Cardiac muscle cell (in vitro differentiated cells and primary cell): ENCODE measurements at regions not wholly inside any gene's neighbourhood (a gene's known extent, or its start where the extent isn't known, plus 50 kb on each side); places are given as distances from the start of the nearest gene placed in this dataset.

ENCODE experiments used
- DNase-seq, 2 donors: peaks; one replicate each; pipeline versions ENCODE4 v3.0.0 to v3.0.0-alpha.2; 2010 to 2017; ENCODE audit warnings: low read depth in 1 of 2, low spot score in 1 of 2
- H3K27ac ChIP-seq: fragments of 200-600 bp; sonication (generic); 2 replicates; pipeline ENCODE4 v1.5.1; 2016
- H3K27me3 ChIP-seq: fragments of 200-600 bp; sonication (generic); 2 replicates; pipeline ENCODE4 v1.6.0; 2016; ENCODE audit warnings: control low read depth
- H3K36me3 ChIP-seq: fragments of 200-600 bp; sonication (generic); 2 replicates; pipeline ENCODE4 v1.5.1; 2016; ENCODE audit warnings: control low read depth
- H3K4me1 ChIP-seq: fragments of 200-600 bp; sonication (generic); 2 replicates; pipeline ENCODE4 v1.8.1; 2017; ENCODE audit warnings: low read depth, mild to moderate bottlenecking, mixed run types
- H3K4me3 ChIP-seq: fragments of 200-600 bp; sonication (generic); 2 replicates; pipeline ENCODE4 v1.5.1; 2016; ENCODE audit warnings: mild to moderate bottlenecking
- H3K9me3 ChIP-seq: fragments of 200-600 bp; sonication (generic); 2 replicates; pipeline ENCODE4 v1.5.1; 2017; ENCODE audit warnings: low read depth, mild to moderate bottlenecking, control low read depth
- CTCF ChIP-seq: IDR thresholded peaks from 2 replicates; pipeline ENCODE4 v1.5.1; 2012; ENCODE audit warnings: low read depth, mild to moderate bottlenecking, low read length

GRCh38 chr2:62293151-62293489, 97.2 kb downstream of the B3GNT2 start:
- peaks cover 18% of the 10 kb centered on the region for H3K4me1 ChIP-seq
- TF ChIP-seq CTCF, result no peak
- H3K36me3 ChIP-seq, result no peaks in the 10 kb centered on the region
- no peak overlapping the region for H3K27ac ChIP-seq
- H3K4me3 ChIP-seq, result no peak overlapping the region
- no peaks in the 10 kb centered on the region for H3K9me3 ChIP-seq
- H3K27me3 ChIP-seq, result no peaks in the 10 kb centered on the region
- DNase-seq, result no peak

GRCh38 chr2:62292190-62292589, 96.3 kb downstream of the B3GNT2 start:
- H3K9me3 ChIP-seq, result no peaks in the 10 kb centered on the region
- DNase-seq, result peak in 1 of 2 donors; percentile 43

GRCh38 chr2:62291517-62292137, 95.7 kb downstream of the B3GNT2 start:
- no peaks in the 10 kb centered on the region for H3K9me3 ChIP-seq
- no peak for DNase-seq
- H3K4me3 ChIP-seq, result no peak overlapping the region
- H3K27me3 ChIP-seq, result no peaks in the 10 kb centered on the region
- peaks cover 13% of the 10 kb centered on the region for H3K4me1 ChIP-seq
- H3K36me3 ChIP-seq, result no peaks in the 10 kb centered on the region
- no peak for TF ChIP-seq CTCF
- no peak overlapping the region for H3K27ac ChIP-seq

More at GRCh38 chr2:62292190-62292589, 96.3 kb downstream of the B3GNT2 start:
- H3K4me1 ChIP-seq, result peaks cover 19% of the 10 kb centered on the region
- H3K36me3 ChIP-seq, result no peaks in the 10 kb centered on the region
- H3K4me3 ChIP-seq, result no peak overlapping the region
- TF ChIP-seq CTCF, result no peak
- no peaks in the 10 kb centered on the region for H3K27me3 ChIP-seq
- H3K27ac ChIP-seq, result no peak overlapping the region

- Histone ChIP-seq H3K4me3 (no peak overlapping the region), H3K9me3 (no peaks in the 10 kb centered on the region), H3K27ac (no peak overlapping the region), H3K36me3 (no peaks in the 10 kb centered on the region), H3K27me3 (no peaks in the 10 kb centered on the region), H3K4me1 (peaks cover 11% of the 10 kb centered on the region)
- no peak for TF ChIP-seq CTCF
- no peak for DNase-seq
Observed at GRCh38 chr2:62291052-62291451, 95.1 kb downstream of the B3GNT2 start.

- peak; percentile 52 to 54 for DNase-seq
- Histone ChIP-seq H3K27me3 (no peaks in the 10 kb centered on the region), H3K36me3 (no peaks in the 10 kb centered on the region), H3K27ac (no peak overlapping the region), H3K9me3 (no peaks in the 10 kb centered on the region), H3K4me3 (no peak overlapping the region), H3K4me1 (peaks cover 4% of the 10 kb centered on the region)
- TF ChIP-seq CTCF, result no peak
Observed at GRCh38 chr2:62287899-62288880, 92.3 kb downstream of the B3GNT2 start.
